ENCODE measurements at regions not wholly inside any gene's neighbourhood (a gene's known extent, or its start where the extent isn't known, plus 50 kb on each side); places are given as distances from the start of the nearest gene placed in this dataset.

DNA sequence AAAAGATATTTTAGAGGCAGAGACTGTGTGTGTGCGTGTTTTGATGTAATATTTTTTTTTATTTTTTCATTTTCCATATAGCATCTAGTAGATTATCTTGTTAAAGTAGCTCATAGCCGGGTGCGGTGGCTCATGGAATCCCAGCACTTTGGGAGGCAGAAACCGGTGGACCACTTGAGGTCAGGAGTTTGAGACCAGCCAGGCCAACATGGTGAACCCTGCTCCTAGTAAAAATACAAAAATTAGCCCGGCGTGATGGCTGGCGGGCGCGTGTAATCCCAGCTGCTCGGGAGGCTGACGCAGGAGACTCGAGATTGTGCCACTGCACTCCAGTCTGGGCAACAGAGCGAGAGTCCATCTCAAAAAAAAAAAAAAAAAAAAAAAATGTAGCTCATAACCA is 1481.2 kb upstream of the CADM2 start:
- no peak overlapping the region for H3K4me3 Mint-ChIP-seq (ENCODE audit: unreplicated experiment)
- H3K36me3 Mint-ChIP-seq (ENCODE audit: insufficient read depth, unreplicated experiment): no peaks in the 10 kb centered on the region
- no peaks in the 10 kb centered on the region for H3K27me3 Mint-ChIP-seq (ENCODE audit: insufficient read depth, unreplicated experiment)
- no peak overlapping the region for H3K27ac Mint-ChIP-seq (ENCODE audit: low read depth, unreplicated experiment)
- TF ChIP-seq, protein P1, sequence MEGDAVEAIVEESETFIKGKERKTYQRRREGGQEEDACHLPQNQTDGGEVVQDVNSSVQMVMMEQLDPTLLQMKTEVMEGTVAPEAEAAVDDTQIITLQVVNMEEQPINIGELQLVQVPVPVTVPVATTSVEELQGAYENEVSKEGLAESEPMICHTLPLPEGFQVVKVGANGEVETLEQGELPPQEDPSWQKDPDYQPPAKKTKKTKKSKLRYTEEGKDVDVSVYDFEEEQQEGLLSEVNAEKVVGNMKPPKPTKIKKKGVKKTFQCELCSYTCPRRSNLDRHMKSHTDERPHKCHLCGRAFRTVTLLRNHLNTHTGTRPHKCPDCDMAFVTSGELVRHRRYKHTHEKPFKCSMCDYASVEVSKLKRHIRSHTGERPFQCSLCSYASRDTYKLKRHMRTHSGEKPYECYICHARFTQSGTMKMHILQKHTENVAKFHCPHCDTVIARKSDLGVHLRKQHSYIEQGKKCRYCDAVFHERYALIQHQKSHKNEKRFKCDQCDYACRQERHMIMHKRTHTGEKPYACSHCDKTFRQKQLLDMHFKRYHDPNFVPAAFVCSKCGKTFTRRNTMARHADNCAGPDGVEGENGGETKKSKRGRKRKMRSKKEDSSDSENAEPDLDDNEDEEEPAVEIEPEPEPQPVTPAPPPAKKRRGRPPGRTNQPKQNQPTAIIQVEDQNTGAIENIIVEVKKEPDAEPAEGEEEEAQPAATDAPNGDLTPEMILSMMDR (IDR thresholded peaks at IDR 0.05; ENCODE audit: unreplicated experiment): no peak
- peaks cover 8% of the 10 kb centered on the region for H3K9me3 Mint-ChIP-seq (ENCODE audit: unreplicated experiment)
- BruUV-seq (replicated peaks): no TSS peak
- ChIA-PET POLR2A (no interaction called here), CTCF (interaction anchor here (0.6 kb wide), 1 partner anchor 838 kb away, joined by 3 read pairs; no protein-coding TSS in a partner anchor)
- no peaks in the 10 kb centered on the region for H3K4me1 Mint-ChIP-seq (ENCODE audit: insufficient read depth, unreplicated experiment)
- no peak for DNase-seq (ENCODE audit: unreplicated experiment)
- intact Hi-C loops (cut with micrococcal nuclease): no loop called here

DNA sequence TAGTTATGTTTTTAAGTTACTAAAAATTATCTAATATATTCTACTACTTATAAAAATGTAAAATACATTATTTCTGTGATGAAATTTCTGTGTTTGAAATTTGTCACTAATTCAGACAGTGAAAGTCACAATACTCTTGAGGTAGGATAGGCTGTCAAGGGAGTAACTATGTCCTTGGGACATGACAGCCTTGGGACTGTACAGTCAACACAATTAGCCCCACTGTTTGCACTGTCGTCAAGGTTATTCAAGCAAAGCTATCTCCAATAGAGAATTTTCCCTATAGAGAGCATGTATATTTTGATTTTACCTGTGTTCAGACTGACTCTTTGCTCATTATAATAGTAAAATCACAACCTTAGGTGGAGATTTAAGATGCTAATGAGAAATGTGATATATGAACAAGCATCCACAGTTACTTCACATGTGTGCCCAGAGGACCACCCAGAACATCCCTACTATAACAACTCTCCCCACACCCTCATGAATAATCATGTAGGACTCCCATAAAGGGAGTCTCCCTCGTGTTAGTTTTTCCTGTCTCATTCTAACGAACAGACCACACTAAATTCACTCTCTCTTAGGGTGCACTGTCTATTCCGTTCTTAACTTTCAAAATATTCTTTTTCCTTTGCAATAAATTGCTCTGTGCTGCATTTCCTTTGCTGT is 1476.3 kb upstream of the CADM2 start:
- CTCF ChIA-PET: no interaction called here
- H3K36me3 Mint-ChIP-seq (ENCODE audit: insufficient read depth, unreplicated experiment): no peaks in the 10 kb centered on the region
- H3K27ac Mint-ChIP-seq (ENCODE audit: low read depth, unreplicated experiment): no peak overlapping the region
- no peak for DNase-seq (ENCODE audit: unreplicated experiment)
- POLR2A ChIA-PET: no interaction called here
- H3K9me3 Mint-ChIP-seq (ENCODE audit: unreplicated experiment): no peaks in the 10 kb centered on the region
- H3K4me3 Mint-ChIP-seq (ENCODE audit: unreplicated experiment): no peak overlapping the region
- TF ChIP-seq, protein P1 (IDR thresholded peaks at IDR 0.05; ENCODE audit: unreplicated experiment): no peak
- intact Hi-C loops (cut with micrococcal nuclease): no loop called here
- H3K4me1 Mint-ChIP-seq (ENCODE audit: insufficient read depth, unreplicated experiment): no peaks in the 10 kb centered on the region
- no TSS peak for BruUV-seq (replicated peaks)
- no peaks in the 10 kb centered on the region for H3K27me3 Mint-ChIP-seq (ENCODE audit: insufficient read depth, unreplicated experiment)

DNA sequence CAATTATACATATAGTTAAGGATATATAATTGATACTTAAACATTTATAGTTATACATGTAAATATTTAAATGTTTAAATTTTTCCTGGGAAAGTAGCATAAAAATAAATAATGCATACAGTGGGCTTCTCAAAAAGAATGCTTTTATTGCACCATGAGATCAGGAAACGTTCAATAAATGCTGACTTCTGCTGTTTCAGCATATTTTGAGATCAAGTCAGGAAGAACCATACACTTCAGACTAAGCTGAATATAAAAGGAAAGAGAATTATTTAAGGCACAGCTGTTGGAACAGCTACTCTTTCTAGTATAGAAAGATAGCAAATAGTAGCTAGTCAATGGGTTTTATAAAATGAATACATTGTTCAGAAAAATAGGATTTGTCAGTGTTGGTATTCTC is 1462.3 kb upstream of the CADM2 start:
- no peak for DNase-seq (ENCODE audit: unreplicated experiment)
- Mint-ChIP-seq H3K4me1 (ENCODE audit: insufficient read depth, unreplicated experiment) (peaks cover 8% of the 10 kb centered on the region), H3K4me3 (ENCODE audit: unreplicated experiment) (no peak overlapping the region), H3K9me3 (ENCODE audit: unreplicated experiment) (no peaks in the 10 kb centered on the region), H3K36me3 (ENCODE audit: insufficient read depth, unreplicated experiment) (no peaks in the 10 kb centered on the region), H3K27ac (ENCODE audit: low read depth, unreplicated experiment) (no peak overlapping the region), H3K27me3 (ENCODE audit: insufficient read depth, unreplicated experiment) (no peaks in the 10 kb centered on the region)
- BruUV-seq (replicated peaks): no TSS peak
- intact Hi-C loops (cut with micrococcal nuclease): no loop called here
- ChIA-PET CTCF (no interaction called here), POLR2A (interaction anchor here (0.7 kb wide), 1 partner anchor 42 kb away, joined by 3 read pairs; no protein-coding TSS in a partner anchor)
- TF ChIP-seq, protein P1 (IDR thresholded peaks at IDR 0.05; ENCODE audit: unreplicated experiment): no peak

DNA sequence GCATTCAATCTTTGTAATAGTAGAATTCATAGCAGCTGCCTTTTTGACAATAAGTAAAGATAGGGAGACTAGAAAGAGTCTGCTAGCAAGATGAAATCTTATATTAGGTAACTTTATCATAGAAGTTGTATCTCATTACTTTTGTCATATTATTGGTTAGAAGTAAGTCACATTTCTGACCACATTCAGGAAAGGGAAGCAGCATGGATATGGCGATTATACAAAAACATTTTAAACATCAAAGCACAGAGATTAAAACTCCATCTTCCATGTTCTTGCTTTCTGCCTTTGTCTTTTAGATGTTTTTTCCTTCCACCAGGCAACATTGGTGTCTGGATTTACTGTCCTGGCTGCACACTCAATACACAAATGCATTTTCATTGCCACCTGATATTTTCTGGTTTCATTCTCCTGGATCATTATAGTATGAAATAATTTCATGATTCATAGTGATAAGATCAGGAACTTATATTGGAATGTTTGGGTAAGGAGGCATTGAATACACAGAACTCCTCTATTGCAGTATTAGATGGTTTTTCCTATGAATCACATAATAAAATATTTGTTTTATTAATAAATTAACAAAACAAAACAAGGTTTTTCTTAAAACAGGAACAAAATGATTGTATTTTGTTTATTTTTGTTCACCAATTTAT is 1460.3 kb upstream of the CADM2 start:
- H3K27ac Mint-ChIP-seq (ENCODE audit: low read depth, unreplicated experiment): no peak overlapping the region
- POLR2A ChIA-PET: no interaction called here
- no TSS peak for BruUV-seq (replicated peaks)
- no peaks in the 10 kb centered on the region for H3K9me3 Mint-ChIP-seq (ENCODE audit: unreplicated experiment)
- H3K36me3 Mint-ChIP-seq (ENCODE audit: insufficient read depth, unreplicated experiment): no peaks in the 10 kb centered on the region
- intact Hi-C loops (cut with micrococcal nuclease): no loop called here
- CTCF ChIA-PET: no interaction called here
- no peak for DNase-seq (ENCODE audit: unreplicated experiment)
- peaks cover 8% of the 10 kb centered on the region for H3K4me1 Mint-ChIP-seq (ENCODE audit: insufficient read depth, unreplicated experiment)
- H3K4me3 Mint-ChIP-seq (ENCODE audit: unreplicated experiment): no peak overlapping the region
- H3K27me3 Mint-ChIP-seq (ENCODE audit: insufficient read depth, unreplicated experiment): no peaks in the 10 kb centered on the region
- TF ChIP-seq, protein P1 (IDR thresholded peaks at IDR 0.05; ENCODE audit: unreplicated experiment): no peak

Data from MCF 10A (cell line).